ENCODE measurements at regions not wholly inside any gene's neighbourhood (a gene's known extent, or its start where the extent isn't known, plus 50 kb on each side); places are given as distances from the start of the nearest gene placed in this dataset.

DNA sequence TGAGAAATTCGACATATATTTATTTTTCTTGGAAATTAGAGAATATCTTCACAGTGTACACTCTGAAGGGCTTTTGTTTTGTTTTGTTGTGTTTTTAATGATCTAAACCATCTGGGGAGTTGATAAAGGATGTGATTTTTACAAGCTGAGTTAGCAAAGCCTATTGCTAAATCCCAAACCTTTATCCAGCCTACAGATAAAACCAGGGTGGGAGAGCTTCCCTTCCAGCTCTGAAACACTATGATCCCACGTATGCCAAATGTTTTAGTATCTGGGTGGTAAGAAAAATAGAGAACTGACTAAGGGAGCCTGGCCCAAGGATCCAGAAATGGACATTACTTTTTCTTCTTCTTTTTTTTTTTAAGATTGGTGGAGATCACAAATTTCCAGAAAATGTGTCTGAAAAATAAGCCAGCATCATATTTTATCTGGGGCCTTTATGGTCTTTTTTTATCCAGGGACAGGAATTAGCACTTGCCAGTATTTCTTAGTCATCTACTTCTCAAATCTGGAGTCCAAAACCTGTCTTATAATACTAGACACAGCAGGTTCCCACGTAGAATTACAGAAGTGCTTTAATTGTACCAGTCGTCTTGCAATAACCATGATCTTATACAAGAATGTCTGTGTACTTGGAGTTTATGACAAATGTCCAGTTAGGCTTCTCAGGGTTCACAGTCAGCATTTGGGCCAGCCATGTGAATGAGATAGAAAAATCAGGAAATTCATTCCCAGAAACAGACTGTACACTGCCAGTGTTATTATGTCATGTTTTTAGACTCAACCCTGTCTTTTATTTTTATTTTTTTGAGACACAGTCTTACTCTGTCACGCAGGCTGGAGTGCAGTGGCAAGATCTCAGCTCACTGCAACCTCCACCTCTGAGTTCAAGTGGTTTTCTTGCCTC lies 290.8 kb upstream of the MPDZ start:
- TF ChIP-seq POLR2AphosphoS5 (IDR thresholded peaks at IDR 0.05) (no peak), EP300 (IDR thresholded peaks at IDR 0.05) (no peak), POLR2A (IDR thresholded peaks at IDR 0.05) (no peak)
- TF ChIP-seq, protein P1, sequence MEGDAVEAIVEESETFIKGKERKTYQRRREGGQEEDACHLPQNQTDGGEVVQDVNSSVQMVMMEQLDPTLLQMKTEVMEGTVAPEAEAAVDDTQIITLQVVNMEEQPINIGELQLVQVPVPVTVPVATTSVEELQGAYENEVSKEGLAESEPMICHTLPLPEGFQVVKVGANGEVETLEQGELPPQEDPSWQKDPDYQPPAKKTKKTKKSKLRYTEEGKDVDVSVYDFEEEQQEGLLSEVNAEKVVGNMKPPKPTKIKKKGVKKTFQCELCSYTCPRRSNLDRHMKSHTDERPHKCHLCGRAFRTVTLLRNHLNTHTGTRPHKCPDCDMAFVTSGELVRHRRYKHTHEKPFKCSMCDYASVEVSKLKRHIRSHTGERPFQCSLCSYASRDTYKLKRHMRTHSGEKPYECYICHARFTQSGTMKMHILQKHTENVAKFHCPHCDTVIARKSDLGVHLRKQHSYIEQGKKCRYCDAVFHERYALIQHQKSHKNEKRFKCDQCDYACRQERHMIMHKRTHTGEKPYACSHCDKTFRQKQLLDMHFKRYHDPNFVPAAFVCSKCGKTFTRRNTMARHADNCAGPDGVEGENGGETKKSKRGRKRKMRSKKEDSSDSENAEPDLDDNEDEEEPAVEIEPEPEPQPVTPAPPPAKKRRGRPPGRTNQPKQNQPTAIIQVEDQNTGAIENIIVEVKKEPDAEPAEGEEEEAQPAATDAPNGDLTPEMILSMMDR (IDR thresholded peaks at IDR 0.05), result no peak
- Histone ChIP-seq H3K27me3 (no peaks in the 10 kb centered on the region), H3K9me3 (no peaks in the 10 kb centered on the region), H3K36me3 (no peaks in the 10 kb centered on the region), H3K4me3 (no peak overlapping the region), H3K4me1 (peaks cover 26% of the 10 kb centered on the region), H3K27ac (peak overlapping the region; percentile 51)
- DNase-seq (ENCODE audit: low spot score in 2 of 2), result no peak
- WGBS, result 49% methylated on average over 5 of the region's 5 CpGs

DNA sequence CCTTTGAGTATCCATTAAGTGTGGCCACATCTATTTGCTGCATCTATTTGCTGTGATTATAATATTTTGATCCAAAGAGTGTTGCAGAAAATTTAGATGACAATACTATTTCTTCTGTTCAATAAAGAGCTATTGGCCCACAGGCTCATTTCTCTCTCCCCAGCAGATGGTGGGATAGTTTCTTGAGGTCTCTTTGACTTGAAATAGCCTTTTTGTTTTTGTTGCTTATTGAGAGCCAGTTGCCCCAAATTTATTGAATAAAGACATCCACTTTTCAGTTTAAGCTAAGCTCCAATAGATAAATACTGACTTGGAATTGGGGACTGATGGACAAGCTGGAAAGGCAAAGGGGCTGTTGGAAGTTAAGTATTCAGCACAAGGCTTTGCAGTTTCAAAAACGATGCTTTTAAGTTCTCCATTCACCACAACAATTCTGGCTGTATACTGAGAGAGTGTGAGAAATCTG lies 290.1 kb upstream of the MPDZ start:
- WGBS, result 58% methylated on average over 1 of the region's 1 CpG
- Histone ChIP-seq H3K36me3 (no peaks in the 10 kb centered on the region), H3K27ac (peak overlapping the region; percentile 18), H3K9me3 (no peaks in the 10 kb centered on the region), H3K4me1 (peaks cover 26% of the 10 kb centered on the region), H3K4me3 (no peak overlapping the region), H3K27me3 (no peaks in the 10 kb centered on the region)
- DNase-seq (ENCODE audit: low spot score in 2 of 2), result no peak
- TF ChIP-seq, protein P1 (IDR thresholded peaks at IDR 0.05), result no peak
- TF ChIP-seq EP300 (IDR thresholded peaks at IDR 0.05), result no peak
- no peak for TF ChIP-seq POLR2A (IDR thresholded peaks at IDR 0.05)
- no peak for TF ChIP-seq POLR2AphosphoS5 (IDR thresholded peaks at IDR 0.05)

DNA sequence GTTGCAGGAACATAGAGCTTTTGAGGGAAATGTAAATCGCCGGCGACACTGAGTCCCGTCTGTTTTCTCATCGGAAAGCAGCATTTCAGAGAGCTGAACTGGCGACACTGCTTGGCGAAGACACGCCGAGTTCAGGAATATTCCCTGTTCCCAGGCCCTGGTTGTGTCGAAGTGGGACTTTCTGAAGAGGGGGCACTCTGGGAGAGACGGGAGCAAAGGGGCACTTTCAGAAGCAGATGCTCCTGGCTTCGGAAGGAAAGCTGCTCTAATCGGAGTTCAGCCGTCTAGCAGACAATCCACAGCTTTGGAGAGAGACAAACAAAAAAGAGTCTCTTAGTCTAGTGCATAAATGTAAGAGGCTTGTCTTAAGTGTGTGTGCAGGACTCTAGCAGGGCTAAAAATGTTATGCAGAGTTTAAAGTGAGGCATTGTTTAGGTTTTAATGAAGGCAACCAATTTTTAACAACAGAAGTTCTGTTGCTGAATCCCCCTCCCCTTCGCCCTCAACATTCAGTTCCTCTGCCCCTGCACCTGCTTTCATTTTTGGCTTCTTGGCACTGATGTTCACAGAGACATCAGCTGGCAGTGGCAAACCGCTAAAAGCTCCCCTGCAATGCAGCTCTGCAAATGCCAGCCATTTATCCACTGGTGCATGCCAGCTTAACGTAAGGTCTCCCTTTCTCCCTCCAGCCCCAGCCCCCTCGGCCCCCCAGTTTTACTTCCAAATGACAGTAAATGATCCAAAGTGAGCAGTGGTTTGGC lies 289.5 kb upstream of the MPDZ start:
- Histone ChIP-seq H3K27ac (peak overlapping the region; percentile 72), H3K4me3 (peak overlapping the region; percentile 24), H3K4me1 (peaks cover 26% of the 10 kb centered on the region), H3K9me3 (no peaks in the 10 kb centered on the region), H3K36me3 (no peaks in the 10 kb centered on the region), H3K27me3 (no peaks in the 10 kb centered on the region)
- TF ChIP-seq EP300 (IDR thresholded peaks at IDR 0.05) (no peak), POLR2AphosphoS5 (IDR thresholded peaks at IDR 0.05) (no peak), POLR2A (IDR thresholded peaks at IDR 0.05) (no peak)
- TF ChIP-seq, protein P1 (IDR thresholded peaks at IDR 0.05), result no peak
- WGBS, result 48% methylated on average over 18 of the region's 18 CpGs
- no peak for DNase-seq (ENCODE audit: low spot score in 2 of 2)

DNA sequence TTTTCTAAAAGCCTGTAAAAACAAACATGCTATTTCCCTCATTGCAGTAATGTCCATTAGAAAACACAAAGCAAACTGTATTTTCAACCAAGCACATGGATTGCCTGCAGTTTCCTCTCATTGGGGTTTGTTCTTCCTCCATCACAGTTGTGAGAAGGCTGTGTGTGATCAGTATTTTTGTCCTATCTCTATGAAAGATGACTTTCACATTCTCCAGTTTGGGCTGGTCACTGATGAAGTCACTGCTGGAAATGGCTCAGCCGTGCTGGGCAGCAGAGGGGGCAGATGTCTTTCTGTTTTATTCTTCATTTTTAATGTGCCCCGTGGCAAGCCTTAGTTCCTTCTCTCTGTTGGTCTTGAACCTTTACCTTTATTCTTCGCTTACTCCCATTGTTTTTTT lies 288.9 kb upstream of the MPDZ start:
- Histone ChIP-seq H3K9me3 (no peaks in the 10 kb centered on the region), H3K27ac (peak overlapping the region; percentile 72), H3K27me3 (no peaks in the 10 kb centered on the region), H3K4me3 (peak overlapping the region; percentile 24), H3K4me1 (peaks cover 26% of the 10 kb centered on the region), H3K36me3 (no peaks in the 10 kb centered on the region)
- no peak for DNase-seq (ENCODE audit: low spot score in 2 of 2)
- TF ChIP-seq POLR2AphosphoS5 (IDR thresholded peaks at IDR 0.05) (no peak), POLR2A (IDR thresholded peaks at IDR 0.05) (no peak), EP300 (IDR thresholded peaks at IDR 0.05) (no peak)
- TF ChIP-seq, protein P1 (IDR thresholded peaks at IDR 0.05), result no peak
- WGBS, result 38% methylated on average over 3 of the region's 3 CpGs

DNA sequence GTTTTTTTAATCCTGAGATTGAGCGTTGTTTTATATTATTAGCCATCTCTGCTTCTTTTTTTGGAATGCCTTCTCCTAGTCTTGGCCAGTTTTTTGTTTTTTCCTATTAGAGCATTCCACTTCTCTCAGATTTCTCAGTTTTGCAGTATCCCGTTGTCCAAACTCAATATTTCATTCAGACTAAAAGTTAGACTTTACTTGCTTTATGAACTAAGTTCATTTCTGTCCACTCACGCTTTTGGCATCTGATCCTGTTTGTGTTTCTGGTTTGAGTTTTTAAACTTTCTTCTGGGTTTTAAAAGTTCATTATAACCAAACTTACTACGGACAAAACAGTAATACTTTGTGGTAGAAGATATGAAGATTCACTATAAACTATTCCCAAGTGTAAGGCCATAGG lies 288.3 kb upstream of the MPDZ start:
- WGBS, result 56% methylated on average over 4 of the region's 4 CpGs

More for the DNA sequence above, 288.3 kb upstream of the MPDZ start:
- H3K4me1 ChIP-seq, result peaks cover 26% of the 10 kb centered on the region
- no peaks in the 10 kb centered on the region for H3K9me3 ChIP-seq
- H3K27ac ChIP-seq, result peak overlapping the region; percentile 72
- no peak for DNase-seq (ENCODE audit: low spot score in 2 of 2)
- TF ChIP-seq EP300 (IDR thresholded peaks at IDR 0.05), result no peak
- no peak for TF ChIP-seq POLR2A (IDR thresholded peaks at IDR 0.05)
- TF ChIP-seq, protein P1 (IDR thresholded peaks at IDR 0.05), result no peak
- no peak for TF ChIP-seq POLR2AphosphoS5 (IDR thresholded peaks at IDR 0.05)
- no peak overlapping the region for H3K4me3 ChIP-seq
- H3K36me3 ChIP-seq, result no peaks in the 10 kb centered on the region
- no peaks in the 10 kb centered on the region for H3K27me3 ChIP-seq

Measured in suprapubic skin (tissue), 4 donors.